GM12891 (cell line): ENCODE measurements at regions not wholly inside any gene's neighbourhood (a gene's known extent, or its start where the extent isn't known, plus 50 kb on each side); places are given as distances from the start of the nearest gene placed in this dataset.
"Not testable (repeated sequence)": the region's sequence is repeated elsewhere in the genome, so short reads cannot be mapped to it uniquely, and the experiment has no call there.

Experiments used
- POLR2A ChIP-seq: IDR thresholded peaks from 2 replicates; pipeline ENCODE4 v1.6.1; 2011; ENCODE audit warnings: low read depth, low read length, control low read depth
- POLR2AphosphoS5 ChIP-seq: IDR thresholded peaks from 2 replicates; pipeline ENCODE4 v1.6.1; 2011; ENCODE audit warnings: low read depth, low read length, control low read depth

DNA sequence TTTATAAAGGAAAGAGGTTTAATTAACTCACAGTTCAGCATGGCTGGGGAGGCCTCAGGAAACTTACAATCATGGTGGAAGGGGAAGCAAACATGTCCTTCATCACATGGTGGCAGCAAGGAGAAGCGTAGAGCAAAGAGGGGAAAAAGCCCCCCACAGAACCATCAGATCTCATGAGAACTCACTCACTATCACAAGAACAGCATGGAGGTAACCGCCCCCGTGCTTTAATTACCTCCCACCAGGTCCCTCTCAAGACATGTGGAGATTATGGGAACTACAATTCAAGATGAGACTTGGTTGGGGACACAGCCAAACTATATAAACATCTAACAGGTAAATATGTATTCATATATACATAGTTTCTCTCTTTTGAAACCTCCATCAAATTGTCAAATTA is 926.4 kb downstream of the NR2F1-AS1 start:
- TF ChIP-seq POLR2A, POLR2AphosphoS5: not testable (repeated sequence)
